RWPE2 (cell line): ENCODE measurements at regions not wholly inside any gene's neighbourhood (a gene's known extent, or its start where the extent isn't known, plus 50 kb on each side); places are given as distances from the start of the nearest gene placed in this dataset.
"Not testable (repeated sequence)": the region's sequence is repeated elsewhere in the genome, so short reads cannot be mapped to it uniquely, and the experiment has no call there.

ENCODE experiments used
- ATAC-seq: fragments of 200-7000 bp; cut with Tn5 transposase; 3 replicates; pipeline ENCODE4 v1.9.1; 2021; ENCODE audit warnings: low read depth
- DNase-seq: peaks from one replicate; pipeline ENCODE4 v3.0.0-alpha.2; 2020; ENCODE audit warnings: low spot score
- H3K27ac ChIP-seq: fragments of 450-650 bp; 2 replicates; pipeline ENCODE4 v1.5.1; 2017; ENCODE audit warnings: mild to moderate bottlenecking; ENCODE audit not compliant: poor library complexity, severe bottlenecking
- H3K27me3 ChIP-seq: fragments of 250-450 bp; sonication (Bioruptor Pico); 2 replicates; pipeline ENCODE4 v1.5.1; 2021; ENCODE audit warnings: mild to moderate bottlenecking, moderate library complexity; ENCODE audit not compliant: insufficient read depth, poor library complexity, severe bottlenecking
- H3K36me3 ChIP-seq: fragments of 250-450 bp; sonication (Bioruptor Pico); 2 replicates; pipeline ENCODE4 v1.5.1; 2020; ENCODE audit warnings: low read depth, mild to moderate bottlenecking, moderate library complexity
- H3K4me1 ChIP-seq: fragments of 250-450 bp; sonication (Bioruptor Pico); 2 replicates; pipeline ENCODE4 v1.5.1; 2021; ENCODE audit warnings: mild to moderate bottlenecking, moderate library complexity; ENCODE audit not compliant: insufficient read depth, poor library complexity, severe bottlenecking
- H3K4me3 ChIP-seq: fragments of 250-450 bp; sonication (Bioruptor Pico); 2 replicates; pipeline ENCODE4 v1.5.1; 2021; ENCODE audit warnings: mild to moderate bottlenecking, moderate library complexity; ENCODE audit not compliant: severe bottlenecking
- H3K9me3 ChIP-seq: fragments of 250-450 bp; sonication (Bioruptor Pico); 2 replicates; pipeline ENCODE4 v1.5.1; 2021; ENCODE audit warnings: mild to moderate bottlenecking, moderate library complexity; ENCODE audit not compliant: severe bottlenecking
- TF ChIP-seq, protein P1 (sequence below): fragments of 450-650 bp; IDR thresholded peaks from one replicate; pipeline ENCODE4 v1.5.1; 2017; ENCODE audit warnings: mild to moderate bottlenecking, moderate library complexity; ENCODE audit not compliant: poor library complexity, severe bottlenecking

DNA sequence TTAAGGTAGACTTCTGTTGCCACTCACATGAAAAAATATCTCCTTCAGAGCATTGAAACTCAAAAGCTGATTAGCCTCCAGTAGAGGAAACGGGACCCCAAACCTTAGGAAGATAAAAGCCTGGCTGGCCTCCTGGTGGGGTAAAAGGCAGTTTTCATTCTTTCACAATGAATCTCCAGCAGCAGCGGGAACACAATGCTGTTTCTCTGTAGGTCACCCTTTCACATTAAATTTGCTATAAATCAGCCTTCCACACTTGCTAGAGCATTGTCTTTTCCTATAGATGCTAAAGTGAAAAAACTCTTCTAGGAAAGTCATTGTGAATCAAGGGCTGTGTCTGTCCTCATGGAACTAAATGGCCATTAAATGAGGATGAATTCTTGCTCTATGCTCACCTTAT lies 207.3 kb upstream of the MAGEB2 start:
- H3K9me3 ChIP-seq: no peaks in the 10 kb centered on the region
- H3K27me3 ChIP-seq: no peaks in the 10 kb centered on the region
- ATAC-seq (no peak), DNase-seq (no peak)
- no peak overlapping the region for H3K4me3 ChIP-seq
- TF ChIP-seq, protein P1, sequence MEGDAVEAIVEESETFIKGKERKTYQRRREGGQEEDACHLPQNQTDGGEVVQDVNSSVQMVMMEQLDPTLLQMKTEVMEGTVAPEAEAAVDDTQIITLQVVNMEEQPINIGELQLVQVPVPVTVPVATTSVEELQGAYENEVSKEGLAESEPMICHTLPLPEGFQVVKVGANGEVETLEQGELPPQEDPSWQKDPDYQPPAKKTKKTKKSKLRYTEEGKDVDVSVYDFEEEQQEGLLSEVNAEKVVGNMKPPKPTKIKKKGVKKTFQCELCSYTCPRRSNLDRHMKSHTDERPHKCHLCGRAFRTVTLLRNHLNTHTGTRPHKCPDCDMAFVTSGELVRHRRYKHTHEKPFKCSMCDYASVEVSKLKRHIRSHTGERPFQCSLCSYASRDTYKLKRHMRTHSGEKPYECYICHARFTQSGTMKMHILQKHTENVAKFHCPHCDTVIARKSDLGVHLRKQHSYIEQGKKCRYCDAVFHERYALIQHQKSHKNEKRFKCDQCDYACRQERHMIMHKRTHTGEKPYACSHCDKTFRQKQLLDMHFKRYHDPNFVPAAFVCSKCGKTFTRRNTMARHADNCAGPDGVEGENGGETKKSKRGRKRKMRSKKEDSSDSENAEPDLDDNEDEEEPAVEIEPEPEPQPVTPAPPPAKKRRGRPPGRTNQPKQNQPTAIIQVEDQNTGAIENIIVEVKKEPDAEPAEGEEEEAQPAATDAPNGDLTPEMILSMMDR: no peak
- no peak overlapping the region for H3K27ac ChIP-seq
- no peaks in the 10 kb centered on the region for H3K36me3 ChIP-seq
- H3K4me1 ChIP-seq: no peaks in the 10 kb centered on the region

DNA sequence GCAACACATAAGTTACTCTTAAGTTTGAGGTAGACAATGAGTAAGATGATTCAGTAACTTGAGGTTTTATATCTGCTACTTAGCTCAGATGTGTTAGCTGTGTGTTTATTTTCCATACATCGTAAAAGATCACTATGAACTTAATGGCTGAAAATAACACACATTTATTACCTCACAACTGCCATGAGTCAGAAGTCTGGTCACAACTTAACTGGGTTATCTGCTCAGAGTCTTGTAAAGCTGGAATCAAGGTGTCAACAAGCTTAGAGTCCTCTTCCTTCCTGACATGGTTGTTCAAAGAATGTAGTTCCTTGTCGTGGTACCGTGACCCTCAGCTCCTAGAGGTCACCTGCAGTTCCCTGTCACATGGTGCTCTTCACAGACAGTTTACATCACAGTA lies 204.9 kb upstream of the MAGEB2 start:
- no peaks in the 10 kb centered on the region for H3K27me3 ChIP-seq
- no peak overlapping the region for H3K4me3 ChIP-seq
- no peaks in the 10 kb centered on the region for H3K4me1 ChIP-seq
- no peak for ATAC-seq
- H3K27ac ChIP-seq: no peak overlapping the region
- TF ChIP-seq, protein P1: no peak
- no peak for DNase-seq
- no peaks in the 10 kb centered on the region for H3K9me3 ChIP-seq
- no peaks in the 10 kb centered on the region for H3K36me3 ChIP-seq

DNA sequence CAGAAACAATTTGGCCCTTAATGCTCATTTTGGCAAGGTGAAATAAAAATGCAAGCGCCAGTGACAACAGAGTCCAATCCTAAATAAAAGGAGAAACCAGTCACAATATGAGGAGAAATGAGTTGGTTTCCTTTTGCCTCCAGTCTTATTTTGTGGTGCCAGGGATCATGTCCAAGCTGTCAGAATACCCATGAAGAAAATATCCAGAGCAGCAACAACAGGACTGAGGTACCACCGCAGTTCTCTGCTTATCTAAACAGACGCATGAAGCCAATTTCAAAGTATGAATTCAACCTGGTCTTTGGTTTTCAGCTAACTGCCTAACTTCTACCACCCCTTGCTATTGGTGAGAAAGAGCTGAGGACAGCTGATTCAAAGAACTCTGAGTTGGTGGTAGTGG lies 199.9 kb upstream of the MAGEB2 start:
- Histone ChIP-seq H3K27me3 (no peaks in the 10 kb centered on the region), H3K4me3 (no peak overlapping the region), H3K4me1 (no peaks in the 10 kb centered on the region), H3K9me3 (no peaks in the 10 kb centered on the region), H3K36me3 (no peaks in the 10 kb centered on the region), H3K27ac (no peak overlapping the region)
- DNase-seq: no peak
- ATAC-seq: no peak
- TF ChIP-seq, protein P1: no peak

DNA sequence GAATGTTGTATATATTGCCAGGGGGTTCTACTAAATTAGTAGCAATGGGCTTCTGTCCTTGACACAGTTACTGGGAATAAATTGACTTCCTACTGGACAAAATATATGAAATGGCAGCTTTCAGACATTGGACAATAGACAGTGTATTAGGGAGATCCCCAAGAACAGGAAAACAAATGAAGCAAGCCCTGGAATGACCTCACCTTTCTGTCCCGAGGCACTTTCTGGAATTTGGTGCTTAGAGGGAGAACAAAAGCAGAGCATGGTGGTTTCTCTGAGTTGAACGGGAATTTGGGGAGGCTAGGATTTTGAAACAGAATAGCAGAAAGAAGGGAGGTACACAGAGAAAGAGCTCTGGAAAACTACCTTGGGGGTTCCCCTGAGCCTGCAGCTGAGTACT lies 187.7 kb upstream of the MAGEB2 start:
- Histone ChIP-seq H3K36me3 (no peaks in the 10 kb centered on the region), H3K27me3 (no peaks in the 10 kb centered on the region), H3K9me3 (no peaks in the 10 kb centered on the region), H3K4me1 (no peaks in the 10 kb centered on the region), H3K27ac (no peak overlapping the region), H3K4me3 (no peak overlapping the region)
- ATAC-seq (no peak), DNase-seq (no peak)
- TF ChIP-seq, protein P1: no peak

DNA sequence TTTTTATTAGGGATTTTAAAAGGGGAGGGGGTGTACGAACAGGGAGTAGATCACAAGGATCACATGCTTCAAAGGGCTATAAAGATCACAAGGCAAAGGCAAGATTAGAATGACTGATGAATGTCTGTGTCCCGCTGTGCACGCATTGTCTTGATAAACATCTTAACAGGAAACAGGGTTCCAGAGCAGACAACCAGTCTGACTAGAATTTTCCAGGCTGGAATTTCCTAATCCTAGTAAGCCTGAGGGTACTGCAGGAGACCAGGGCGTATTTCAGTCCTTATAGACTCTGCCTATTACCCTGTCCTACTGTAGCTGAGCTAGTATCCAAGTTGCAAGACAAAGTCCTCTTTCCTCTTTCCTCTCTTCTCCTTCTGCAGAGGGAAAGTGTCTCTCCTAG lies 179.0 kb upstream of the MAGEB2 start:
- not testable (repeated sequence) for H3K27ac ChIP-seq, H3K4me1 ChIP-seq, DNase-seq, ATAC-seq, H3K9me3 ChIP-seq, H3K27me3 ChIP-seq, H3K36me3 ChIP-seq, H3K4me3 ChIP-seq
